Skin of body (tissue), 1 donor: ENCODE measurements at regions not wholly inside any gene's neighbourhood (a gene's known extent, or its start where the extent isn't known, plus 50 kb on each side); places are given as distances from the start of the nearest gene placed in this dataset.

Source experiments
- DNase-seq: peaks from one replicate; lab custom pipeline; 2025; lab: John Stamatoyannopoulos, UW

GRCh38 chr5:143730112-143730801, 81.7 kb upstream of the HMHB1 start:
- DNase-seq = no peak

DNA sequence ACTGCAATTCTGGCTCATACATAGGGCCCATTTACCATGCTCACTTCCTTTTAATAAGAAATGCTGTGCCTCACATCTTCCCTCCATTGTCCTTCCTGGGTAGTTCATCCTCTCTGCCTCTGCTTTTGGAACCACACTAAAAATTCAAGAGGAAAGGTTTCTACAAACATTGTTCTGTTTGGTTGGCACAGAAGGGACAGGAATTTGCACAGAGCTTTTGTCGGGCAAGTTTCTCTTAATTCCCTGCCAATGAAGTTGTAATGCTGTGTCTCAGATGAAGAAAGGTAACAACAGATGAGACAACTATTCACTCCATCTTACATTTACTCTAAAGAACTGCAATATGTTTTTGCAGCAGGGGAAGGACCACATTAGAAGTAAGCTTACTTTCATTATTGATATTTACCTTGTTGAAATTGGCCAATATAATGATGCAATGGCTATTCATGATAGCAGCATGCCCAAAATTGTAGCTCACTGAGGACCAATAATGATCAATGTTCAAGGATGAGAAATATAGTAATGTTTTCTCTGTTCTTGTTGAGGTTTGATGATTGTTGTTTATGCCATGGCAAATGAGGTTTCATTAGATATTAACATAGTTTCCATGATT, 82.5 kb upstream of the HMHB1 start:
- DNase-seq = no peak

DNA sequence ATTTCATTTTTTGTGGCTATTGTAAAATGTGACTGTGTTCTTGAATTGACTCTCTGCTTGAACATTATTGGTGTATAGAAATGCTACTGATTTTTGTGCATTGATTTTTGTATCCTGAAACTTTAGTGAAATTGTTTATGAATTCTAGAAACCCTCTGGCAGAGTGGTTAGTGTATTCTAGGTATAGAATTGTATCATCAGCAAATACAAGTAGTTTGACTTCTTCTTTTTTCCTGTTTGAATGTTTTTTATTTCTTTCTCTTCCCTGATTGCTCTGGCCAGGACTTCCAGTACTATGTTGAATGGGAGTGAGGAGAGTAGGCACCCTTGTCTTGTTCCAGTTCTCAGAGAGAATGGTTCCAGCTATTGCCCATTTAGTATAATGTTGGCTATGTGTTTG, 88.8 kb upstream of the HMHB1 start:
- DNase-seq = no peak

DNA sequence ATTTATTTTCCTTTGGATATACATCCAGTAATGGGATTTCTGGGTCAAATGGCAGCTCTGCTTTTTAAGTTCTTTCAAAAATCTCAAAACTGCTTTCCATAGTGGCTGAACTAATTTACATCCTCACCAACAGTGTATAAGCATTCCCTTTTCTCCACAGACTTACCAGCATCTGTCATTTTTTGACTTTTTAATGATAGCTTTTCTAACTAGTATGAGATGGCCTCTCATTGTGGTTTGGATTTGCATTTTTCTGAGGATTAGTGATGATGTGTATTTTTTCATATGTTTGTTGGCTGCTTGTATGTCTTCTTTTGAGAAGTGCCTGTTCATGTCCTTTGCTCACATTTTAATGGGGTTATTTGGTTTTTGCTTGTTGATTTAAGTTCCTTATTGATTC, 90.0 kb upstream of the HMHB1 start:
- DNase-seq = no peak

- DNase-seq = no peak
Measured at GRCh38 chr5:143720689-143721088, 91.3 kb upstream of the HMHB1 start.

GRCh38 chr5:143717400-143717799, 94.6 kb upstream of the HMHB1 start:
- DNase-seq = peak; percentile 79

GRCh38 chr5:143716881-143717280, 95.1 kb upstream of the HMHB1 start:
- DNase-seq = peak; percentile 78

DNA sequence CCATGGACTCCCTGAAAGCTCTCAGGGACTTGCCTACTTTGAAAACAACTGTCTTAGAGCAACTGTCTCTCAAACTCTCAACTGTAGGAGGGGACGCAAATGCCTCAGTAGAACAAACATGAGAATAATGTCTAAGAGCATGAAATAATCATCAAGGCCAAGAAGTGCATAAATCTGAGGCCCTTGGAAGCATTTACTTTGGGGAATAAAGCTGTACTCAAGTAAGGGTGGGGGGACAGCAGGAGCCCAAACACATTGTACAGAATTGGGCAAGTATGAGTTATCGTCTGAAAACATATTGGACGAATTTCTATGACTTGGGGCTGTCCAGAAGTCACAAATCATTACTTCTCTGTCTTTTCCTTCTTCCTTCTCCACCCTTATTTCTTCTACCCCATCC, 96.3 kb upstream of the HMHB1 start:
- DNase-seq = peak; percentile 79

- no peak for DNase-seq
Measured at GRCh38 chr5:143714629-143715028, 97.3 kb upstream of the HMHB1 start.

DNA sequence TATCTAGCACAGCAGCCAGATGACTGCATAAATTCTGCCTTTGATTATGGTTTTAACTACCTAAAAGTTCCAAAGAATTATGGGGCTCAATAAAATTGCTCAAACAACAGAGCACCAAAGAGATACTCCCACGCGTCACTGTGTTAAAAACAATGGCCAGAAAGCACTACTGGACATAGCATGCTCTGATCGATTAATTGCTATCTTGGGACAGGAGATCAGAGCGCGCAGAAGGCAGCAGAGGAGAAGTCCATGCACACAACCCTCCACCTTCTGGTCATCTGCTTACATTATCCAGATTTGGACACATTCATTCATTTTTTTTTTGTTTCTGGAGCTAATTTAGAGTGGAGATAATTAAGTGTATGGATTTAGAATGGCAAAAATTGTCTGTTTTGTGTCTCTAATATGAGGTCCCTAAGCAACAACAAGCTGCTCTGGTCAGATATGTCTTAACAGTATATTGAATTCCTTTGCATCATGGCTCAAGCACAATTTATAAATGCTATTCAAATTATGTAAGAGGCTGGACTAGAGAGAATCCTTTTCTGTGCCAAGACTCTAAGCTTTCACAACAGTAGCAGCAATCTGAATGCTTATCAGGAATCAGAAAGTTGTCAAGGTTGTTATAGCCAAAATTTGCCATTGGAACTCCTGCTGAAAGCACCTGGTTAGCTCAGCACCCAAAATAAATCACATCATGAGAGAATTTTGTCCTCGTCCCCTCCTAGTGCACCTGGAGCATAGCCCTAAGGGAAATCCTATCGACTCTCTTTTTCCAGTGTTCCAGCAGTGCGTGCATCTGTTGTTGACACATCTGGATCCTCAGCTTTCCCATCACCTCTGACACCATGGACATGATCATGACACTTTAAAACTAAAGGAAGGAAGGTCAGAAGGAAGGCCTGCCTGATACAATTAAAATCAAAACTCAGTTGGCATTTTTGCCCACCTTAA, 98.6 kb upstream of the HMHB1 start:
- DNase-seq = peak; percentile 86

DNA sequence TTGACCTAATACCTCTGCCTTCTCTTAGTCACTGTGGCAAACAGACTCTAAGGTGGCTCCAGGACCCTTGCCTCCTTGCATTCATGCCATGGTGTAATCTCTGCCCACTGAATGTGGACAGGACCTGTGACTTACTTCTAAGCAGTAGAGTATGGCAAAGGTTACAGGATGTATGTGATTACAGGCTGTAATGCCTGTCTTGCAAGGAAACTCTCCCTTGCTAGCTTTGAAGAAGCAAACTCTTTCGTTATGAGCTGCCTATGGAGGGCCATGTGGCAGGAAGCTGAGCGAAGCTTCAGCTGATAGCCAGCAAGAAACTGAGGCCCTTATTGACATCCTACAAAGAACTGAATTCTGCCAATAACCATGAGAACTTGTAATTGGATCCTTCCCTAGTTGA, 103.3 kb upstream of the HMHB1 start:
- DNase-seq = no peak

GRCh38 chr5:143707806-143708205, 104.2 kb upstream of the HMHB1 start:
- DNase-seq = peak; percentile 97

- no peak for DNase-seq
Measured at GRCh38 chr5:143705381-143705780, 106.6 kb upstream of the HMHB1 start.

DNA sequence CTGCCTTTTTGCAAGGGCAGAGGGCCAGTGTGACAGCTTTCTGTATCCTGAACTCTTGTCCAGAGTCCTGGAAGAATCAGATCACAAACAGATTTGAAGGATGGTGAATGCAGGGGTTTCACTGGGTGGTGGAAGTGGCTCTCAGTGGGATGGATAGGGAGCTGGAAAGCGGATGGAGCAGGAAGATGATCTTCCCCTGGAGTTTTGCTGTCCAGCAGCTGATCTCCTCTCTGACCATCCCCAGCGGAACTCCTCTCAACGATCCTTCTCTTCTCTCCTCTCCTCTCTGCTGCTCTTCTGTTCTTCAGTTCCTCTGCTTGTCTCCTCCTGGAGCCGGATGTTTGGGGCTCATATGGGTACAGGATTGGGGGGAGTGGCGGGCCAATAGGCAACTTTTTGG, 108.3 kb upstream of the HMHB1 start:
- no peak for DNase-seq

DNA sequence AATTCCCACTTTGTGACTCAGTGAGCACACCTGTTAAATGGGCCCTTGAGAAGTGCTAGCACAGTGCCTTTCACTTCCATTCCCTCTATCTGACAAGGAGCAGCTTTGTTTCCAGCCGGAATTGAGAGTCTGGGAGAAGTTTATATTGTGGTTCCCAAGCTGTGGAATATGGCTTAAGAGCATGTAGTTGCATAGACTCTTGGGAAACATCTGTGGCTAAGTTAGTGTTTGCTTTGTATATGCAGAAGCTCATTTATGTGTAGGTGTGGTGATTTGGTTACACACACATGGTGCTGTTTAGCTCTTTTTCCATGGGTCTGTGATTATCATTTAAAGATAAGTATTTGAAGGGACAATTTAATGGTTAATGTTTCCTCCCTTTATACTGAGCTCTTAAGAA, 110.5 kb upstream of the HMHB1 start:
- DNase-seq = no peak

DNA sequence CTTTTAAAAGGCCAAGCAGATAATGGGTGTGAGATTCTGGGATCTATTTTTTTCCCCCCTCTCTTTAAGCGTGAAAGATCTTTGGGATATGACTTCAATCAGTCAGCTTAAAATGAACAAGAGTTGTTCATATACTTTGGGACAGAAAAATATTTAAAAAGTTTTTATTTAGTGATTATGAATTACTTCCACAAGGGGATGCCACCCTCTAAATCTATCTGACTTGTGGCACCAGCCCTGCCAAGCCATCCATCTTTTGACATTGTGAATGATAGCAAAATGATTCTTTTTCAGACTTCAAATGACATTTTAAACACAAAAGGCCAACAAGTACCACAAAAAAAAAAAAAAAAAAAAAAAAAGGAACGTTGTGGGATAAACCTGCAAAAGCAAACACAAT, 111.0 kb upstream of the HMHB1 start:
- DNase-seq = no peak

DNA sequence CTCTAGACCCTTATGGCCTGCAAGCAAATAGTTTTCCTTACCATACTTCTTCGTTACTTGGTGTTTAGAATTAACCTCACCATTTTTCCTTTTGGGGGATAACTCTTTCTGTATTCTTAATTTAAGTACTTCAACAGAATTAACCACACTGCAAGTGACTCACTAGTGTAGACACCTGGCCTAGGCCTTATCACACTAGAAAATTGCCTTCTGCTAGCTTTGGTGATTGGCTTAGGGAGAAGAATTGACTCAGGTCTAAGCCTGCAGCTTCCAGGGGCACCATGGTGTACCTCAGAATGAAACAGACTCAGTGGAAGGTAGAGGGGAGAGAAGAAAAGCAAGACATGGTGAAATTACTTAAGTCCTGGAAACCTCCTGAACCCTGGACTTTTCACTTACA, 112.8 kb upstream of the HMHB1 start:
- DNase-seq = no peak

DNA sequence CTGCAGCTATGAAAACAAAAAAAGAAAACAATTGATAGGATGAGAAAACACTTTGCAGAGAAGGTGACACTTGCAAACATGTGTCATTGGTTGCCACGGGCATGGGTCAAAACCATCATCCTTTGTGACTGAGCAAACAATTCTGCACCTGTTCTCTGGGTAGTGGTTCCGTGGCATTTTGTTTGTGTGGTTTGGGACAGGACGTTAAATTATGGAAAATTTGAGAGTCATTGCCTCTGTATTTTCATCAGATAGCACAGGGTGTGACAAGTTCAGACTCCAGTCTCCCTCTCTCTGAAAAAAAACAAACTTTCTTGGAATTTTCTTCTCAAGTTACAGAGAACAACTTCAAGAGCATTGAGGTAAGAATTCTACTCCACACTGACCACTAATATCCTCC, 113.4 kb upstream of the HMHB1 start:
- DNase-seq = no peak

DNA sequence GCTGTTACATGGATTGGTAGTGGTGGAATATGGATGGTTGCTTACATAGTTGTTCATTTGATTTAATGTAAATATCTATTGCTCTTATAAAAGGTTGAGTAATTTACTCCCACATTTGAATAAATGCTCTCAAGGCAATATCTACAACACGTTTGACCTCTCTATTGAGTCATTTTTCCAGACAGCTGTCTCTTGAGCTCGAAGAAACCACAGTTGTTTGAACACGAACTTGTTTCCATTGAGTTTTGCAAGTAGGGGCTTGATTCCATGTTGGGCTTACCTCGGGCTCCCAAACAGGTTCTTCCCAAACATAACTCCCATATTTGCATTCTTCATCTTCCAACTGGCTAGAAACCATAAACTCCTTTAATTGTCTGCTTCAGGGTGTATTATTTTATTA, 115.0 kb upstream of the HMHB1 start:
- peak; percentile 23 for DNase-seq

- DNase-seq = no peak
Measured at GRCh38 chr5:143695941-143696340, 116.0 kb upstream of the HMHB1 start.

GRCh38 chr5:143695244-143695864, 116.6 kb upstream of the HMHB1 start:
- DNase-seq = no peak

DNA sequence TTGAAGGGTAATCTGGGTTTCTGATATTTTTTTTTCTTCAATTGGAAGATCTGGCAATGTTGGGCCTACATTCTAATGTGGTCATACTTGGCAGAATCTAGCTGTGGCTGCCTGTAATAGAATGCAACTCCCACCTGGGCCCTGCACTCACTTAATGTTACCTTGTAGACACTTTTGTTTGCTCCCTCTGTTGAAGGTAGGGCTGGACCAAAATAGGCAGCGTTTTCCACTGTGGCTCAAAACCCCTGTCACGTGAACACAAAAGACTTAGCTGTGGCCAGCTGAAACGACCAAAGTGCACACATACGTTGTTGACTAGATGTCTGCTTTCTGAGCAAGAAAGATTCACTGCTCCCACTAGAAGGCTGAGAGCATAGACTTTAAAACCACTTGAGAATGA, 117.6 kb upstream of the HMHB1 start:
- DNase-seq = no peak
